H1 (cell line): ENCODE measurements at regions not wholly inside any gene's neighbourhood (a gene's known extent, or its start where the extent isn't known, plus 50 kb on each side); places are given as distances from the start of the nearest gene placed in this dataset.
A peak's percentile ranks its signal among the peaks of the same experiment; 100 is the strongest.

Experiments
- CTCF ChIA-PET: fragments of 300-600 bp; sonication (Branson Sonifier 250); formaldehyde crosslinking; loops from one replicate; lab custom pipeline; 2021; ENCODE audit not compliant: partially characterized antibody; lab: Charles Lee
- POLR2A ChIA-PET: fragments of 300-600 bp; sonication (Branson Sonifier 250); formaldehyde crosslinking; loops from one replicate; lab custom pipeline; 2021; ENCODE audit warnings: inconsistent platforms; ENCODE audit not compliant: partially characterized antibody; lab: Charles Lee
- DNase-seq, 2 experiments: peaks; one replicate each; pipeline versions ENCODE4 v3.0.0 to v3.0.0-alpha.2; 2010 to 2022; ENCODE audit warnings: low spot score in 2 of 2, low read depth in 1 of 2, mixed read lengths in 1 of 2
- FAIRE-seq: peaks from 2 replicates; lab custom pipeline; 2011; peaks lifted over from hg19 to GRCh38; lab: Jason Lieb, UNC
- H2AFZ ChIP-seq: 2 replicates; pipeline ENCODE4 v1.8.1; 2012; ENCODE audit warnings: low read length, inconsistent platforms
- H2AK5ac ChIP-seq: 2 replicates; pipeline ENCODE4 v1.6.1; 2013; ENCODE audit warnings: low read depth, low read length
- H2BK120ac ChIP-seq: replicated peaks from 2 replicates; pipeline ENCODE3; 2013; ENCODE audit warnings: low read depth, low read length, inconsistent platforms
- H2BK12ac ChIP-seq: 2 replicates; pipeline ENCODE4 v1.6.1; 2013; ENCODE audit warnings: low read depth, low read length
- H2BK15ac ChIP-seq: 2 replicates; pipeline ENCODE4 v1.6.1; 2013; ENCODE audit warnings: low read length
- H2BK20ac ChIP-seq: 2 replicates; pipeline ENCODE4 v1.6.1; 2013; ENCODE audit warnings: low read length
- H2BK5ac ChIP-seq: 2 replicates; pipeline ENCODE4 v1.6.1; 2013; ENCODE audit warnings: low read depth, low read length
- H3K14ac ChIP-seq: 2 replicates; pipeline ENCODE4 v1.6.1; 2013; ENCODE audit warnings: inconsistent platforms; ENCODE audit not compliant: insufficient read length
- H3K18ac ChIP-seq: 2 replicates; pipeline ENCODE4 v1.6.1; 2013; ENCODE audit warnings: low read length; ENCODE audit errors: extremely low read depth
- H3K23ac ChIP-seq: 2 replicates; pipeline ENCODE4 v1.6.1; 2013; ENCODE audit warnings: inconsistent platforms; ENCODE audit not compliant: insufficient read length
- H3K23me2 ChIP-seq: 2 replicates; pipeline ENCODE4 v1.6.1; 2013; ENCODE audit warnings: low read depth, low read length
- H3K27ac ChIP-seq: 2 replicates; pipeline ENCODE4 v1.6.1; 2011; ENCODE audit warnings: low read depth, low read length, inconsistent platforms
- H3K27me3 ChIP-seq, 4 experiments: replicated peaks in 1 of 4; 1 replicate in 1 of 4; 2 replicates in 3 of 4; pipeline versions ENCODE4 v1.6.1 to v1.8.1; 2011 to 2013; ENCODE audit warnings: low read length in 3 of 4, mild to moderate bottlenecking in 3 of 4, inconsistent platforms in 2 of 4, mixed read lengths in 2 of 4, moderate library complexity in 1 of 4; ENCODE audit not compliant: control insufficient read depth in 3 of 4, insufficient read depth in 3 of 4; ENCODE audit errors: extremely low read depth in 1 of 4
- H3K36me3 ChIP-seq, 4 experiments: 2 replicates each; pipeline versions ENCODE4 v1.6.1 to v1.8.1; 2011 to 2013; ENCODE audit warnings: mild to moderate bottlenecking in 4 of 4, low read length in 3 of 4, moderate library complexity in 2 of 4, control low read depth in 1 of 4, inconsistent platforms in 1 of 4; ENCODE audit not compliant: insufficient read depth in 4 of 4, control insufficient read depth in 2 of 4
- H3K4ac ChIP-seq: replicated peaks from 2 replicates; pipeline ENCODE3; 2013; ENCODE audit warnings: low read length, low read depth, mixed read lengths, inconsistent platforms; ENCODE audit not compliant: insufficient read length
- H3K4me1 ChIP-seq, 4 experiments: replicated peaks in 1 of 4; 1 replicate in 1 of 4; 2 replicates in 3 of 4; pipeline versions ENCODE4 v1.6.1 to v1.8.1; 2011 to 2013; ENCODE audit warnings: low read length in 3 of 4, inconsistent platforms in 2 of 4, mixed read lengths in 1 of 4; ENCODE audit not compliant: insufficient read depth in 4 of 4, control insufficient read depth in 3 of 4
- H3K4me2 ChIP-seq, 2 experiments: 2 replicates each; pipeline versions ENCODE4 v1.6.1 to v1.8.1; 2011 to 2013; ENCODE audit warnings: low read depth in 2 of 2, low read length in 2 of 2, control low read depth in 1 of 2, inconsistent platforms in 1 of 2, mild to moderate bottlenecking in 1 of 2; ENCODE audit not compliant: insufficient read depth in 1 of 2
- H3K4me3 ChIP-seq, 4 experiments: fragments of 200-600, 300-600 bp in 1 of 4; sonication (generic), shearing (Covaris generic), sonication (Bioruptor Twin) in 1 of 4; 2 replicates each; pipeline versions ENCODE4 v1.5.1 to v1.8.1; 2011 to 2016; ENCODE audit warnings: low read length in 4 of 4, low read depth in 3 of 4, control low read depth in 2 of 4, inconsistent platforms in 2 of 4, mild to moderate bottlenecking in 2 of 4, mixed read lengths in 1 of 4, moderate library complexity in 1 of 4; ENCODE audit not compliant: insufficient read depth in 2 of 4; ENCODE audit errors: extremely low read depth in 1 of 4
- H3K56ac ChIP-seq: replicated peaks from 2 replicates; pipeline ENCODE3; 2013; ENCODE audit warnings: low read depth, mild to moderate bottlenecking, mixed read lengths, low read length, inconsistent platforms; ENCODE audit not compliant: insufficient read length
- H3K79me1 ChIP-seq: 2 replicates; pipeline ENCODE4 v1.6.1; 2013; ENCODE audit warnings: low read depth, low read length, control low read depth
- H3K79me2 ChIP-seq, 2 experiments: 2 replicates each; pipeline versions ENCODE4 v1.6.1 to v1.8.1; 2012 to 2013; ENCODE audit warnings: low read length in 2 of 2, mild to moderate bottlenecking in 2 of 2, inconsistent platforms in 1 of 2; ENCODE audit not compliant: insufficient read depth in 2 of 2, control insufficient read depth in 1 of 2
- H3K9ac ChIP-seq, 4 experiments: replicated peaks in 1 of 4; 1 replicate in 1 of 4; 2 replicates in 3 of 4; pipeline versions ENCODE4 v1.6.1 to v1.8.1; 2011 to 2013; ENCODE audit warnings: low read depth in 3 of 4, low read length in 3 of 4, control low read depth in 2 of 4, mild to moderate bottlenecking in 2 of 4, moderate library complexity in 2 of 4, inconsistent platforms in 1 of 4; ENCODE audit errors: extremely low read depth in 1 of 4
- H3K9me3 ChIP-seq, 2 experiments: 2 replicates each; pipeline versions ENCODE4 v1.6.1 to v1.8.1; 2012 to 2013; ENCODE audit warnings: mild to moderate bottlenecking in 2 of 2, moderate library complexity in 2 of 2, control low read depth in 1 of 2, inconsistent platforms in 1 of 2, low read depth in 1 of 2, low read length in 1 of 2, mixed read lengths in 1 of 2; ENCODE audit not compliant: insufficient read depth in 2 of 2
- H4K20me1 ChIP-seq, 2 experiments: replicated peaks in 1 of 2; 2 replicates each; pipeline versions ENCODE3 to v1.8.1; 2011 to 2013; ENCODE audit warnings: inconsistent platforms in 2 of 2, low read length in 2 of 2, mild to moderate bottlenecking in 1 of 2; ENCODE audit not compliant: insufficient read depth in 2 of 2, control insufficient read depth in 1 of 2
- H4K5ac ChIP-seq: 2 replicates; pipeline ENCODE4 v1.6.1; 2013; ENCODE audit warnings: low read length, low read depth, mixed read lengths, inconsistent platforms; ENCODE audit not compliant: insufficient read length
- H4K8ac ChIP-seq: 2 replicates; pipeline ENCODE4 v1.8.0; 2013; ENCODE audit warnings: mild to moderate bottlenecking, moderate library complexity, low read length, inconsistent platforms; ENCODE audit not compliant: insufficient read depth; ENCODE audit errors: extremely low read depth
- H4K91ac ChIP-seq: replicated peaks from 2 replicates; pipeline ENCODE3; 2013; ENCODE audit warnings: low read length, mixed read lengths, inconsistent platforms; ENCODE audit not compliant: insufficient read length
- MAX ChIP-seq: IDR thresholded peaks from 2 replicates; pipeline ENCODE4 v1.6.1; 2012; ENCODE audit warnings: inconsistent platforms
- RAD21 ChIP-seq, 2 experiments: IDR thresholded peaks in 1 of 2; conservative IDR thresholded peaks in 1 of 2; 2 replicates each; pipeline ENCODE4 v1.6.1; 2011; ENCODE audit warnings: low read depth in 2 of 2, low read length in 2 of 2, improper control_type of control experiment in 1 of 2, inconsistent platforms in 1 of 2, mild to moderate bottlenecking in 1 of 2, moderate library complexity in 1 of 2
- whole genome bisulfite sequencing, 2 experiments: shearing (Covaris generic) in 1 of 2; methylation state at CpG; one replicate each; pipeline versions ENCODE4 v1.1.6 to v1.1.7; 2013 to 2015; ENCODE audit warnings: low lambda C conversion rate in 2 of 2, mixed read lengths in 2 of 2, inconsistent platforms in 1 of 2, low coverage in 1 of 2, missing lambda C conversion rate in 1 of 2; ENCODE audit not compliant: insufficient replicate concordance in 2 of 2, insufficient coverage in 1 of 2, insufficient read length in 1 of 2; ENCODE audit errors: extremely low coverage in 1 of 2, missing lambda C conversion rate in 1 of 2; 5-methylcytosine and 5-hydroxymethylcytosine counted together
- TF ChIP-seq, protein P1 (sequence below), 3 experiments: IDR thresholded peaks; 1 replicate in 2 of 3; 2 replicates in 1 of 3; pipeline versions ENCODE4 v1.5.1 to v1.6.1; 2011; ENCODE audit warnings: low read length in 3 of 3, mild to moderate bottlenecking in 3 of 3, inconsistent platforms in 2 of 3, low read depth in 1 of 3, moderate library complexity in 1 of 3; ENCODE audit not compliant: insufficient read depth in 1 of 3; ENCODE audit errors: control extremely low read depth in 1 of 3

DNA sequence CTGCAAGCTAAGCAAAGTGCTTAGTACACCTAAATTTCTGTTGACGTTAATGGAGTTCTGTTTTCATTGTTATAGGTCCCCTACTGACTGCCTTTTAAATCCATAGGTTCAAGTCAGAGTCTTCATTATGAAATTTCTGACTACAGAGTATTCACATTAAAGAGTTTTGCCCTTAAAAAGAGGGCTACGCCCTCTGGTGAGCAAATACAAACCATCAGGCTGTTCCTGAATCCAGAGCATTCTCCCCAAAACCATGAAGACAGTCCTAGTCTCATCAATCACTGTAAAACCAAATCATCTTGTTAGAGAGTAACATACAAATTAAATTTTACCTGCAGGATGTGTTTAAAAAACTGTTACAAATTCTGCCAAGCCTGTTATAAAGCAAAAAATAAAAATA is 1091.7 kb downstream of the TDRD15 start:
- H4K5ac ChIP-seq: no peak overlapping the region
- H3K4me1 ChIP-seq: no peaks in the 10 kb centered on the region
- H4K8ac ChIP-seq: no peak overlapping the region
- no peak overlapping the region for H2BK20ac ChIP-seq
- H3K79me2 ChIP-seq: no peaks in the 10 kb centered on the region
- no peaks in the 10 kb centered on the region for H3K36me3 ChIP-seq
- no peak for TF ChIP-seq MAX
- peak; percentile 41 to 58 for TF ChIP-seq RAD21 (IDR thresholded peaks at IDR 0.05 in 1 of 2, conservative IDR thresholded peaks at IDR 0.05 in 1 of 2; ENCODE audit: low read depth in 2 of 2, low read length in 2 of 2)
- TF ChIP-seq, protein P1, sequence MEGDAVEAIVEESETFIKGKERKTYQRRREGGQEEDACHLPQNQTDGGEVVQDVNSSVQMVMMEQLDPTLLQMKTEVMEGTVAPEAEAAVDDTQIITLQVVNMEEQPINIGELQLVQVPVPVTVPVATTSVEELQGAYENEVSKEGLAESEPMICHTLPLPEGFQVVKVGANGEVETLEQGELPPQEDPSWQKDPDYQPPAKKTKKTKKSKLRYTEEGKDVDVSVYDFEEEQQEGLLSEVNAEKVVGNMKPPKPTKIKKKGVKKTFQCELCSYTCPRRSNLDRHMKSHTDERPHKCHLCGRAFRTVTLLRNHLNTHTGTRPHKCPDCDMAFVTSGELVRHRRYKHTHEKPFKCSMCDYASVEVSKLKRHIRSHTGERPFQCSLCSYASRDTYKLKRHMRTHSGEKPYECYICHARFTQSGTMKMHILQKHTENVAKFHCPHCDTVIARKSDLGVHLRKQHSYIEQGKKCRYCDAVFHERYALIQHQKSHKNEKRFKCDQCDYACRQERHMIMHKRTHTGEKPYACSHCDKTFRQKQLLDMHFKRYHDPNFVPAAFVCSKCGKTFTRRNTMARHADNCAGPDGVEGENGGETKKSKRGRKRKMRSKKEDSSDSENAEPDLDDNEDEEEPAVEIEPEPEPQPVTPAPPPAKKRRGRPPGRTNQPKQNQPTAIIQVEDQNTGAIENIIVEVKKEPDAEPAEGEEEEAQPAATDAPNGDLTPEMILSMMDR (IDR thresholded peaks at IDR 0.05; ENCODE audit: control extremely low read depth in 1 of 3, insufficient read depth in 1 of 3, low read depth in 1 of 3, low read length in 3 of 3): peak in 1 of 3 experiments; percentile 21; a peak in 1 of 4 replicates
- H2BK5ac ChIP-seq: no peak overlapping the region
- H3K27ac ChIP-seq: no peak overlapping the region
- H3K23me2 ChIP-seq: no peaks in the 10 kb centered on the region
- ChIA-PET POLR2A (no interaction called here), CTCF (interaction anchor here (0.8 to 2.4 kb wide), 7 partner anchors 9 to 461 kb away, joined by 3 to 6 read pairs (median 4); no protein-coding TSS in a partner anchor)
- H3K56ac ChIP-seq: no peak overlapping the region
- H3K9ac ChIP-seq: no peak overlapping the region
- DNase-seq: no peak
- FAIRE-seq: no peak
- H4K91ac ChIP-seq: no peak overlapping the region
- H3K4me3 ChIP-seq: no peak overlapping the region
- H2AFZ ChIP-seq: no peak overlapping the region
- no peak overlapping the region for H2BK15ac ChIP-seq
- H2BK120ac ChIP-seq: no peak overlapping the region
- no peak overlapping the region for H3K18ac ChIP-seq
- H3K14ac ChIP-seq: no peak overlapping the region
- no peak overlapping the region for H3K4ac ChIP-seq
- no peak overlapping the region for H3K4me2 ChIP-seq
- no peaks in the 10 kb centered on the region for H3K9me3 ChIP-seq
- no peak overlapping the region for H2AK5ac ChIP-seq
- WGBS, 2 experiments: 67% methylated on average over 2 of the region's 2 CpGs; no CpG with 5 or more reads in 1 of the 2 experiments
- H3K27me3 ChIP-seq: no peaks in the 10 kb centered on the region
- no peak overlapping the region for H3K23ac ChIP-seq
- H2BK12ac ChIP-seq: no peak overlapping the region
- no peaks in the 10 kb centered on the region for H3K79me1 ChIP-seq
- H4K20me1 ChIP-seq: no peaks in the 10 kb centered on the region
